ENCODE measurements at regions not wholly inside any gene's neighbourhood (a gene's known extent, or its start where the extent isn't known, plus 50 kb on each side); places are given as distances from the start of the nearest gene placed in this dataset.

GRCh38 chr10:6348096-6348874 lies 145.6 kb downstream of the PFKFB3 start:
- Histone ChIP-seq H3K9me3 (no peaks in the 10 kb centered on the region), H3K4me1 (peaks cover 18 to 25% (median 23%) of the 10 kb centered on the region in 4 donors), H3K27ac (peak overlapping the region; percentile 48 to 75 (median 58)), H3K36me3 (no peaks in the 10 kb centered on the region), H3K27me3 (no peaks in the 10 kb centered on the region), H3K4me3 (no peak overlapping the region)
- DNase-seq, result peak in 1 of 2 donors; percentile 79
- peak; percentile 59 to 85 for ATAC-seq (ENCODE audit: low FRiP score in 2 of 2)
- WGBS, 2 donors, result 25 to 28% methylated on average over 16 of the region's 16 CpGs
- TF ChIP-seq POLR2A (IDR thresholded peaks at IDR 0.05), result no peak
- no peak for TF ChIP-seq CTCF (IDR thresholded peaks at IDR 0.05)
- TF ChIP-seq POLR2AphosphoS5 (IDR thresholded peaks at IDR 0.05), result no peak
- no peak for TF ChIP-seq EP300 (IDR thresholded peaks at IDR 0.05)

GRCh38 chr10:6349846-6350535 lies 147.3 kb downstream of the PFKFB3 start:
- Histone ChIP-seq H3K36me3 (no peaks in the 10 kb centered on the region), H3K9me3 (no peaks in the 10 kb centered on the region), H3K4me1 (peaks cover 18 to 25% (median 23%) of the 10 kb centered on the region in 4 donors), H3K27me3 (no peaks in the 10 kb centered on the region), H3K4me3 (no peak overlapping the region), H3K27ac (no peak overlapping the region)
- no peak for ATAC-seq (ENCODE audit: low FRiP score in 2 of 2)
- DNase-seq, result no peak
- 97 to 99% methylated on average over 8 of the region's 8 CpGs for WGBS, 2 donors
- TF ChIP-seq EP300 (IDR thresholded peaks at IDR 0.05), result no peak
- TF ChIP-seq CTCF (IDR thresholded peaks at IDR 0.05), result no peak
- TF ChIP-seq POLR2A (IDR thresholded peaks at IDR 0.05), result no peak
- TF ChIP-seq POLR2AphosphoS5 (IDR thresholded peaks at IDR 0.05), result no peak

- Histone ChIP-seq H3K36me3 (no peaks in the 10 kb centered on the region), H3K4me3 (no peak overlapping the region), H3K4me1 (peaks cover 18 to 25% (median 23%) of the 10 kb centered on the region in 4 donors), H3K27ac (no peak overlapping the region), H3K27me3 (no peaks in the 10 kb centered on the region), H3K9me3 (no peaks in the 10 kb centered on the region)
- no peak for DNase-seq
- ATAC-seq (ENCODE audit: low FRiP score in 2 of 2), result no peak
- no peak for TF ChIP-seq POLR2A (IDR thresholded peaks at IDR 0.05)
- TF ChIP-seq POLR2AphosphoS5 (IDR thresholded peaks at IDR 0.05), result no peak
- no peak for TF ChIP-seq CTCF (IDR thresholded peaks at IDR 0.05)
- TF ChIP-seq EP300 (IDR thresholded peaks at IDR 0.05), result no peak
- WGBS, 2 donors, result 91 to 92% methylated on average over 3 of the region's 3 CpGs
Measured at GRCh38 chr10:6350609-6351008, 147.9 kb downstream of the PFKFB3 start.

- DNase-seq, result no peak
- TF ChIP-seq POLR2A (IDR thresholded peaks at IDR 0.05), result no peak
- no peak for TF ChIP-seq POLR2AphosphoS5 (IDR thresholded peaks at IDR 0.05)
- no peak for TF ChIP-seq CTCF (IDR thresholded peaks at IDR 0.05)
- no peak for TF ChIP-seq EP300 (IDR thresholded peaks at IDR 0.05)
- WGBS, 2 donors, result 58 to 83% methylated on average over 2 of the region's 2 CpGs
- H3K9me3 ChIP-seq, result peaks cover 3 to 7% (median 5%) of the 10 kb centered on the region in 4 donors
- peaks cover 18 to 25% (median 23%) of the 10 kb centered on the region in 4 donors for H3K4me1 ChIP-seq
- no peak overlapping the region for H3K27ac ChIP-seq
- no peak overlapping the region for H3K4me3 ChIP-seq
- H3K27me3 ChIP-seq, result no peaks in the 10 kb centered on the region
- H3K36me3 ChIP-seq, result no peaks in the 10 kb centered on the region
- no peak for ATAC-seq (ENCODE audit: low FRiP score in 2 of 2)
Measured at GRCh38 chr10:6351495-6351894, 148.8 kb downstream of the PFKFB3 start.
